Parathyroid adenoma (tissue), 2 donors: ENCODE measurements at regions not wholly inside any gene's neighbourhood (a gene's known extent, or its start where the extent isn't known, plus 50 kb on each side); places are given as distances from the start of the nearest gene placed in this dataset.

Source experiments
- H2AFZ ChIP-seq: fragments of 300-600 bp; sonication (generic); one replicate; pipeline ENCODE4 v1.7.0; 2017; ENCODE audit warnings: antibody characterized with exemption, mild to moderate bottlenecking
- H3K27ac ChIP-seq: fragments of 300-600 bp; sonication (generic); one replicate; pipeline ENCODE4 v1.7.0; 2017
- H3K27me3 ChIP-seq: fragments of 300-600 bp; sonication (generic); one replicate; pipeline ENCODE4 v1.7.0; 2017; ENCODE audit warnings: low read length; ENCODE audit not compliant: control insufficient read depth, insufficient read depth
- H3K36me3 ChIP-seq: fragments of 300-600 bp; sonication (generic); one replicate; pipeline ENCODE4 v1.7.0; 2017; ENCODE audit warnings: low read length; ENCODE audit not compliant: control insufficient read depth, insufficient read depth
- H3K4me1 ChIP-seq: fragments of 300-600 bp; sonication (generic); one replicate; pipeline ENCODE4 v1.7.0; 2017; ENCODE audit warnings: control low read depth
- H3K4me2 ChIP-seq: fragments of 300-600 bp; sonication (generic); one replicate; pipeline ENCODE4 v1.7.0; 2017; ENCODE audit warnings: low read length
- H3K4me3 ChIP-seq: fragments of 300-600 bp; sonication (generic); one replicate; pipeline ENCODE4 v1.7.0; 2017; ENCODE audit warnings: low read depth, low read length
- H3K79me2 ChIP-seq: fragments of 300-600 bp; sonication (generic); one replicate; pipeline ENCODE4 v1.7.0; 2017; ENCODE audit warnings: control low read depth
- H3K9ac ChIP-seq: fragments of 300-600 bp; sonication (generic); one replicate; pipeline ENCODE4 v1.7.0; 2017; ENCODE audit warnings: mild to moderate bottlenecking
- H3K9me3 ChIP-seq: fragments of 300-600 bp; sonication (generic); one replicate; pipeline ENCODE4 v1.7.0; 2017; ENCODE audit warnings: low read length; ENCODE audit not compliant: control insufficient read depth
- CTCF ChIP-seq: fragments of 300-600 bp; sonication (generic); IDR thresholded peaks from one replicate; pipeline ENCODE4 v1.7.0; 2017; ENCODE audit warnings: antibody characterized with exemption, mild to moderate bottlenecking
- donor health status: primary hyperparathyroidism.

- Histone ChIP-seq H3K79me2 (no peaks in the 10 kb centered on the region), H3K4me3 (no peak overlapping the region), H3K27me3 (no peaks in the 10 kb centered on the region), H3K9me3 (no peaks in the 10 kb centered on the region), H3K4me2 (no peak overlapping the region), H3K4me1 (no peaks in the 10 kb centered on the region), H2AFZ (no peak overlapping the region), H3K27ac (no peak overlapping the region), H3K36me3 (no peaks in the 10 kb centered on the region), H3K9ac (no peak overlapping the region)
- TF ChIP-seq CTCF = no peak
These were observed 1218.1 kb downstream of the GALC start for GRCh38 chr14:86774916-86775315.

GRCh38 chr14:86772075-86772474, 1220.9 kb downstream of the GALC start:
- no peak for TF ChIP-seq CTCF

GRCh38 chr14:86770186-86770585, 1222.8 kb downstream of the GALC start:
- no peak overlapping the region for H3K27ac ChIP-seq
- H3K9ac ChIP-seq = no peak overlapping the region
- no peaks in the 10 kb centered on the region for H3K27me3 ChIP-seq
- no peak overlapping the region for H2AFZ ChIP-seq
- no peaks in the 10 kb centered on the region for H3K4me1 ChIP-seq
- no peak for TF ChIP-seq CTCF
- no peak overlapping the region for H3K4me2 ChIP-seq
- no peaks in the 10 kb centered on the region for H3K9me3 ChIP-seq
- H3K4me3 ChIP-seq = no peak overlapping the region
- H3K79me2 ChIP-seq = no peaks in the 10 kb centered on the region
- H3K36me3 ChIP-seq = no peaks in the 10 kb centered on the region

More at GRCh38 chr14:86772075-86772474, 1220.9 kb downstream of the GALC start:
- H3K9ac ChIP-seq = no peak overlapping the region
- H3K9me3 ChIP-seq = no peaks in the 10 kb centered on the region
- no peak overlapping the region for H3K4me2 ChIP-seq
- no peak overlapping the region for H3K4me3 ChIP-seq
- H3K4me1 ChIP-seq = no peaks in the 10 kb centered on the region
- no peaks in the 10 kb centered on the region for H3K79me2 ChIP-seq
- no peak overlapping the region for H2AFZ ChIP-seq
- no peak overlapping the region for H3K27ac ChIP-seq
- no peaks in the 10 kb centered on the region for H3K36me3 ChIP-seq
- no peaks in the 10 kb centered on the region for H3K27me3 ChIP-seq

GRCh38 chr14:86766469-86766868, 1226.5 kb downstream of the GALC start:
- no peak for TF ChIP-seq CTCF
- H3K4me1 ChIP-seq = no peaks in the 10 kb centered on the region

GRCh38 chr14:86761611-86762010, 1231.4 kb downstream of the GALC start:
- no peak for TF ChIP-seq CTCF
- H3K9ac ChIP-seq = no peak overlapping the region
- H3K27me3 ChIP-seq = no peaks in the 10 kb centered on the region
- no peak overlapping the region for H3K4me2 ChIP-seq
- H3K79me2 ChIP-seq = no peaks in the 10 kb centered on the region
- no peaks in the 10 kb centered on the region for H3K9me3 ChIP-seq
- H3K4me3 ChIP-seq = no peak overlapping the region
- H2AFZ ChIP-seq = no peak overlapping the region
- no peaks in the 10 kb centered on the region for H3K36me3 ChIP-seq
- no peaks in the 10 kb centered on the region for H3K4me1 ChIP-seq
- H3K27ac ChIP-seq = no peak overlapping the region

More at GRCh38 chr14:86766469-86766868, 1226.5 kb downstream of the GALC start:
- Histone ChIP-seq H3K27me3 (no peaks in the 10 kb centered on the region), H3K4me2 (no peak overlapping the region), H3K36me3 (no peaks in the 10 kb centered on the region), H3K27ac (no peak overlapping the region), H3K9ac (no peak overlapping the region), H3K4me3 (no peak overlapping the region), H3K79me2 (no peaks in the 10 kb centered on the region), H2AFZ (no peak overlapping the region), H3K9me3 (no peaks in the 10 kb centered on the region)
